GM06990 (cell line): ENCODE measurements at regions not wholly inside any gene's neighbourhood (a gene's known extent, or its start where the extent isn't known, plus 50 kb on each side); places are given as distances from the start of the nearest gene placed in this dataset.

Experiments used
- DNase-seq: peaks from one replicate; pipeline ENCODE4 v3.0.0-alpha.2; 2011; ENCODE audit not compliant: insufficient read length; ENCODE audit errors: extremely low read depth
- H3K27me3 ChIP-seq: replicated peaks from 2 replicates; pipeline ENCODE4 v1.6.0; 2011; ENCODE audit warnings: low read length; ENCODE audit not compliant: control insufficient read depth, insufficient read depth
- H3K36me3 ChIP-seq: 2 replicates; pipeline ENCODE4 v1.5.1; 2011; ENCODE audit warnings: low read length; ENCODE audit not compliant: control insufficient read depth, insufficient read depth
- H3K4me3 ChIP-seq: replicated peaks from 2 replicates; pipeline ENCODE4 v1.5.1; 2011; ENCODE audit warnings: low read depth, mild to moderate bottlenecking, control low read depth, low read length
- CTCF ChIP-seq: IDR thresholded peaks from 2 replicates; pipeline ENCODE4 v1.5.1; 2011; ENCODE audit warnings: low read length, control low read depth, mild to moderate bottlenecking, inconsistent platforms; ENCODE audit not compliant: insufficient read depth, poor library complexity, severe bottlenecking

- H3K27me3 ChIP-seq = no peaks in the 10 kb centered on the region
- DNase-seq = no peak
- H3K4me3 ChIP-seq = no peak overlapping the region
- TF ChIP-seq CTCF = no peak
- no peaks in the 10 kb centered on the region for H3K36me3 ChIP-seq
These were observed 146.8 kb downstream of the TFAP2A start for GRCh38 chr6:10268111-10268510.

GRCh38 chr6:10266462-10266861, 148.4 kb downstream of the TFAP2A start:
- Histone ChIP-seq H3K27me3 (no peaks in the 10 kb centered on the region), H3K4me3 (no peak overlapping the region), H3K36me3 (no peaks in the 10 kb centered on the region)
- TF ChIP-seq CTCF = no peak
- no peak for DNase-seq

- Histone ChIP-seq H3K4me3 (no peak overlapping the region), H3K27me3 (no peaks in the 10 kb centered on the region), H3K36me3 (no peaks in the 10 kb centered on the region)
- DNase-seq = no peak
- no peak for TF ChIP-seq CTCF
These were observed 148.8 kb downstream of the TFAP2A start for GRCh38 chr6:10266061-10266460.

- Histone ChIP-seq H3K36me3 (no peaks in the 10 kb centered on the region), H3K27me3 (no peaks in the 10 kb centered on the region), H3K4me3 (no peak overlapping the region)
- no peak for TF ChIP-seq CTCF
- no peak for DNase-seq
These were observed 152.4 kb downstream of the TFAP2A start for GRCh38 chr6:10262505-10262904.

- H3K4me3 ChIP-seq = no peak overlapping the region
- no peak for TF ChIP-seq CTCF
- H3K36me3 ChIP-seq = no peaks in the 10 kb centered on the region
- H3K27me3 ChIP-seq = no peaks in the 10 kb centered on the region
- no peak for DNase-seq
These were observed 155.2 kb downstream of the TFAP2A start for GRCh38 chr6:10259671-10260070.

GRCh38 chr6:10258341-10258740, 156.5 kb downstream of the TFAP2A start:
- DNase-seq = no peak
- Histone ChIP-seq H3K27me3 (no peaks in the 10 kb centered on the region; the same call in 1 of the 2 replicates), H3K4me3 (no peak overlapping the region), H3K36me3 (no peaks in the 10 kb centered on the region)
- TF ChIP-seq CTCF = no peak
